ENCODE measurements at regions not wholly inside any gene's neighbourhood (a gene's known extent, or its start where the extent isn't known, plus 50 kb on each side); places are given as distances from the start of the nearest gene placed in this dataset.

- TF ChIP-seq MAX (IDR thresholded peaks at IDR 0.05; ENCODE audit: low read depth, low read length) (no peak), MYC (IDR thresholded peaks at IDR 0.05; ENCODE audit: low read depth, low read length) (no peak), CTCF (IDR thresholded peaks at IDR 0.05; ENCODE audit: low read depth, low read length) (no peak), POLR2A (IDR thresholded peaks at IDR 0.05; ENCODE audit: extremely low read depth, insufficient read length) (no peak)
- DNase-seq (ENCODE audit: low read depth), result no peak
- H3K4me3 ChIP-seq (ENCODE audit: low read depth, low read length), result no peak overlapping the region
Measured at GRCh38 chr9:81394881-81395675, 294.3 kb downstream of the TLE1 start.

- DNase-seq (ENCODE audit: low read depth), result no peak
- H3K4me3 ChIP-seq (ENCODE audit: low read depth, low read length), result no peak overlapping the region
- TF ChIP-seq POLR2A (IDR thresholded peaks at IDR 0.05; ENCODE audit: extremely low read depth, insufficient read length) (no peak), MAX (IDR thresholded peaks at IDR 0.05; ENCODE audit: low read depth, low read length) (no peak), MYC (IDR thresholded peaks at IDR 0.05; ENCODE audit: low read depth, low read length) (no peak), CTCF (IDR thresholded peaks at IDR 0.05; ENCODE audit: low read depth, low read length) (no peak)
Measured at GRCh38 chr9:81393985-81394811, 295.1 kb downstream of the TLE1 start.

GRCh38 chr9:81391457-81391825, 297.9 kb downstream of the TLE1 start:
- no peak for DNase-seq (ENCODE audit: low read depth)
- no peak overlapping the region for H3K4me3 ChIP-seq (ENCODE audit: low read depth, low read length)
- no peak for TF ChIP-seq CTCF (IDR thresholded peaks at IDR 0.05; ENCODE audit: low read depth, low read length)
- no peak for TF ChIP-seq POLR2A (IDR thresholded peaks at IDR 0.05; ENCODE audit: extremely low read depth, insufficient read length)

GRCh38 chr9:81390792-81391456, 298.4 kb downstream of the TLE1 start:
- DNase-seq (ENCODE audit: low read depth), result no peak
- TF ChIP-seq CTCF (IDR thresholded peaks at IDR 0.05; ENCODE audit: low read depth, low read length) (no peak), POLR2A (IDR thresholded peaks at IDR 0.05; ENCODE audit: extremely low read depth, insufficient read length) (no peak), MAX (IDR thresholded peaks at IDR 0.05; ENCODE audit: low read depth, low read length) (no peak), MYC (IDR thresholded peaks at IDR 0.05; ENCODE audit: low read depth, low read length) (no peak)
- H3K4me3 ChIP-seq (ENCODE audit: low read depth, low read length), result no peak overlapping the region

- no peak for TF ChIP-seq POLR2A (IDR thresholded peaks at IDR 0.05; ENCODE audit: extremely low read depth, insufficient read length)
- no peak for TF ChIP-seq MYC (IDR thresholded peaks at IDR 0.05; ENCODE audit: low read depth, low read length)
Measured at GRCh38 chr9:81389569-81389993, 299.8 kb downstream of the TLE1 start.

GRCh38 chr9:81388831-81389230, 300.5 kb downstream of the TLE1 start:
- DNase-seq (ENCODE audit: low read depth), result no peak
- H3K4me3 ChIP-seq (ENCODE audit: low read depth, low read length), result no peak overlapping the region
- TF ChIP-seq MAX (IDR thresholded peaks at IDR 0.05; ENCODE audit: low read depth, low read length), result no peak
- no peak for TF ChIP-seq POLR2A (IDR thresholded peaks at IDR 0.05; ENCODE audit: extremely low read depth, insufficient read length)
- no peak for TF ChIP-seq MYC (IDR thresholded peaks at IDR 0.05; ENCODE audit: low read depth, low read length)
- no peak for TF ChIP-seq CTCF (IDR thresholded peaks at IDR 0.05; ENCODE audit: low read depth, low read length)

More at GRCh38 chr9:81389569-81389993, 299.8 kb downstream of the TLE1 start:
- no peak overlapping the region for H3K4me3 ChIP-seq (ENCODE audit: low read depth, low read length)
- DNase-seq (ENCODE audit: low read depth), result no peak
